Nephron (organoid): ENCODE measurements at regions not wholly inside any gene's neighbourhood (a gene's known extent, or its start where the extent isn't known, plus 50 kb on each side); places are given as distances from the start of the nearest gene placed in this dataset.
A peak's percentile ranks its signal among the peaks of the same experiment; 100 is the strongest.

Experiments used
- H3K27ac Mint-ChIP-seq, 3 experiments: 2 replicates each; pipeline ENCODE4 v1.8.0; 2020; ENCODE audit warnings: mixed read lengths in 3 of 3, mild to moderate bottlenecking in 2 of 3, moderate library complexity in 1 of 3
- H3K27me3 Mint-ChIP-seq: 2 replicates; pipeline ENCODE4 v1.8.0; 2021; ENCODE audit warnings: low read depth, mild to moderate bottlenecking, moderate library complexity, mixed read lengths
- H3K36me3 Mint-ChIP-seq: 2 replicates; pipeline ENCODE4 v1.8.0; 2020; ENCODE audit warnings: low read depth, mixed read lengths
- H3K4me1 Mint-ChIP-seq: 2 replicates; pipeline ENCODE4 v1.8.0; 2020; ENCODE audit warnings: mixed read lengths
- H3K4me3 Mint-ChIP-seq, 3 experiments: 2 replicates each; pipeline ENCODE4 v1.8.0; 2020; ENCODE audit warnings: mild to moderate bottlenecking in 3 of 3, mixed read lengths in 3 of 3, moderate library complexity in 2 of 3
- H3K9me3 Mint-ChIP-seq: 2 replicates; pipeline ENCODE4 v1.8.0; 2020; ENCODE audit warnings: mixed read lengths
- CTCF ChIP-seq, 3 experiments: fragments of 200-600 bp; sonication (generic); IDR thresholded peaks; one replicate each; pipeline ENCODE4 v1.5.0; 2021; ENCODE audit warnings: antibody characterized with exemption in 3 of 3; ENCODE audit not compliant: unreplicated experiment in 3 of 3

GRCh38 chr2:219820767-219821166 is 193.3 kb downstream of the SLC4A3 start:
- peaks cover 24% of the 10 kb centered on the region for H3K9me3 Mint-ChIP-seq
- peaks cover 9% of the 10 kb centered on the region for H3K36me3 Mint-ChIP-seq
- peaks cover 4% of the 10 kb centered on the region for H3K27me3 Mint-ChIP-seq
- TF ChIP-seq CTCF (IDR thresholded peaks at IDR 0.05; ENCODE audit: unreplicated experiment in 3 of 3) = no peak
- no peak overlapping the region for H3K4me3 Mint-ChIP-seq
- H3K27ac Mint-ChIP-seq = no peak overlapping the region
- H3K4me1 Mint-ChIP-seq = peaks cover 43% of the 10 kb centered on the region

- peak overlapping the region in 2 of 3 experiments; percentile 85 to 96 for H3K27ac Mint-ChIP-seq
- peaks cover 5% of the 10 kb centered on the region for H3K36me3 Mint-ChIP-seq
- peaks cover 4% of the 10 kb centered on the region for H3K27me3 Mint-ChIP-seq
- H3K9me3 Mint-ChIP-seq = peaks cover 8% of the 10 kb centered on the region
- H3K4me1 Mint-ChIP-seq = peaks cover 50% of the 10 kb centered on the region
- peak overlapping the region in 1 of 3 experiments; percentile 65 for H3K4me3 Mint-ChIP-seq
- no peak for TF ChIP-seq CTCF (IDR thresholded peaks at IDR 0.05; ENCODE audit: unreplicated experiment in 3 of 3)
These were observed 196.1 kb downstream of the SLC4A3 start for GRCh38 chr2:219823574-219823973.

- Mint-ChIP-seq H3K4me3 (no peak overlapping the region), H3K9me3 (no peaks in the 10 kb centered on the region), H3K27me3 (peaks cover 4% of the 10 kb centered on the region), H3K27ac (peak overlapping the region in 2 of 3 experiments; percentile 24 to 49), H3K36me3 (no peaks in the 10 kb centered on the region), H3K4me1 (peaks cover 54% of the 10 kb centered on the region)
- no peak for TF ChIP-seq CTCF (IDR thresholded peaks at IDR 0.05; ENCODE audit: unreplicated experiment in 3 of 3)
These were observed 197.6 kb downstream of the SLC4A3 start for GRCh38 chr2:219824996-219825395.

- Mint-ChIP-seq H3K27me3 (peaks cover 7% of the 10 kb centered on the region), H3K36me3 (no peaks in the 10 kb centered on the region), H3K27ac (no peak overlapping the region), H3K4me1 (peaks cover 36% of the 10 kb centered on the region), H3K4me3 (no peak overlapping the region), H3K9me3 (no peaks in the 10 kb centered on the region)
- no peak for TF ChIP-seq CTCF (IDR thresholded peaks at IDR 0.05; ENCODE audit: unreplicated experiment in 3 of 3)
These were observed 200.7 kb downstream of the SLC4A3 start for GRCh38 chr2:219828127-219828526.

- Mint-ChIP-seq H3K27ac (peak overlapping the region in 1 of 3 experiments; percentile 23), H3K27me3 (peaks cover 4% of the 10 kb centered on the region), H3K36me3 (no peaks in the 10 kb centered on the region), H3K4me1 (peaks cover 21% of the 10 kb centered on the region), H3K4me3 (no peak overlapping the region), H3K9me3 (no peaks in the 10 kb centered on the region)
- no peak for TF ChIP-seq CTCF (IDR thresholded peaks at IDR 0.05; ENCODE audit: unreplicated experiment in 3 of 3)
These were observed 202.4 kb downstream of the SLC4A3 start for GRCh38 chr2:219829667-219830352.

- H3K9me3 Mint-ChIP-seq = no peaks in the 10 kb centered on the region
- H3K36me3 Mint-ChIP-seq = no peaks in the 10 kb centered on the region
- TF ChIP-seq CTCF (IDR thresholded peaks at IDR 0.05; ENCODE audit: unreplicated experiment in 3 of 3) = no peak
- H3K27ac Mint-ChIP-seq = no peak overlapping the region
- H3K27me3 Mint-ChIP-seq = peaks cover 4% of the 10 kb centered on the region
- H3K4me3 Mint-ChIP-seq = no peak overlapping the region
- H3K4me1 Mint-ChIP-seq = peaks cover 17% of the 10 kb centered on the region
These were observed 202.9 kb downstream of the SLC4A3 start for GRCh38 chr2:219830353-219830738.
